Stimulated activated CD4-positive, alpha-beta T cell treated with anti-CD3 and anti-CD28 coated beads, Interleukin-15, amount 100 ng/mL, for 48 hours (primary cell): ENCODE measurements at regions not wholly inside any gene's neighbourhood (a gene's known extent, or its start where the extent isn't known, plus 50 kb on each side); places are given as distances from the start of the nearest gene placed in this dataset.

Experiments
- DNase-seq, 2 donors: peaks; one replicate each; pipeline ENCODE4 v3.0.0-alpha.2; 2020; ENCODE audit warnings: low read depth in 2 of 2

DNA sequence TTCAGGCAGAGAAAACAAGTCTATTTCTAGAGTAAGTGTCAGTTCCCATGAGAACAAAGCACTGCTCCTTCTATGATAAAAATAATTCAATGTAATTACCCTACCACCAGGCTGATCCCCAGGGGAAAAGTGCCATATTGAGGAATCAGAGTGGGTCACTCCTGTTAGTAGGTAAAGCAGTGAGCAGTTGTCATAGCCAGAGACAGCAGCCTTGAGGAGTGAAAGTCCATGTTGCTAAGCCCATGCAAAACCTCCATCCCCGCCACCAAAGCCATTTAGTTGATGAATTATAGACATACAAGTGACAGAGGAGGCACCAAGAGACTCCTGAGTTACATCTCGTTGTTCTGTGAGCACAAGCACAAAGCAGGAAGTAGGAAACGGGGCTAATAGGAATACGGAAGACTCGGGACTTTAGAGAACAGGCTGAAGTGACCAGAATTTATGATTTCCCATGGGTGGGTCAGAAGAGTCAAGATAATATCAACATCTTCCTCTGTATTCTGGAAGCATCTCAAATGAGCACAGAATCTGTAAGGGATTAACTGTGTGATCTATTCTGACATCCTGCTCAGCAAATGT lies 197.9 kb downstream of the MAFB start:
- DNase-seq, result no peak

DNA sequence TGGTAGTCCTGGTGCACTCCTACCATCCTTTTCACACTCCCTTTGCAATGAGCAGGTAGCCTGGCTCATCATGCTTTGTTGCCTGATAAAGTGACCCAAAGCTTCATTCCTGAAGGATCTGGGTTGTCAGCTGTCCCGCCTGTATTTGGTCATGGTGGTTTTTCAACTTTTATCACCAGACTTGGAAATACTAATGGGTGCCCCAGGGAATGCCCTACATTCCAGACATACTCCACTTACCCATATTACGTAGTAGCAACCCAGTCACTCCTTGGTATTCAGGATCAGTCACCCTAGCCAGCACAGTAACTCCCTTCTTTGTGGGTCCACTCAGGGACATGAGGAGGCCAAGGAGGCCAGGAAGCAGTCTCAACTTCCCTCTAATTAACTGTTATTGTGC lies 199.2 kb downstream of the MAFB start:
- no peak for DNase-seq

DNA sequence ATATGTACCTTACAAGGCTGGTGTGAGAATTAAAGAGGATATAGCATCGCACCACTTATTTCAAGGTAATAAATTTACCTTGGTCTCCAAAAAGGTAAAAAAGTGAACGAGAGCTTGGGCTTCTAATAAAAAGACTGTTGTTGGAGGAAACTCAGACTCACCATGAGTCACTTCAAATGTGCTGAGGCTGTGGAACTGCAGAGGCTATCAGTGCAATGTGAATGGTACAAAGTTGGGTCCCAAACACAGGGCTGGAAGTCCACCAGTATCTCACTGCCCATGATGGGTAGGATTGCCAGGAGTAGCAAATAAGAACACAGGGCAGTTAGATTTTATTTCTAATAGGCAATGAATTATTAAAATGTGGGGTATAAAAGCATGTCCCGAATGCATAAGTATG lies 200.6 kb downstream of the MAFB start:
- DNase-seq, result no peak

DNA sequence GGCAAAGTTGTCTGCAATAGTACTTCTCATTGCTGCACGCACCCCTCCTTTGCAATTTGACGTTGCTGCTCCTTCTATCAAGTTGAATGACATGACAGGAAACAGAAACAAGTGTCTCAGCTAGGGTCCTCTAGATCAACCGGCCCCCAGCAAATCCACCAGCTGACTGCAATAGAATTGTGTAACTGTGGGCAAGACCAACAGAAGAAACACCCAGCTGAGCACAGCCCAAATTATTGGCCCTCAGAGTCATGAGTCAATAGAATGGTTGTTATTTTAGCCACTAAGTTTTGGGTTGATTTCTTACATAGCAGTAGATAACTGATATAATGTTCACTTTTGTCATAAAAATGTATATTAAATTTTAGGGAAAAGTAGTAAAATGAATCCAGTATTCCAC lies 202.7 kb downstream of the MAFB start:
- DNase-seq, result no peak

DNA sequence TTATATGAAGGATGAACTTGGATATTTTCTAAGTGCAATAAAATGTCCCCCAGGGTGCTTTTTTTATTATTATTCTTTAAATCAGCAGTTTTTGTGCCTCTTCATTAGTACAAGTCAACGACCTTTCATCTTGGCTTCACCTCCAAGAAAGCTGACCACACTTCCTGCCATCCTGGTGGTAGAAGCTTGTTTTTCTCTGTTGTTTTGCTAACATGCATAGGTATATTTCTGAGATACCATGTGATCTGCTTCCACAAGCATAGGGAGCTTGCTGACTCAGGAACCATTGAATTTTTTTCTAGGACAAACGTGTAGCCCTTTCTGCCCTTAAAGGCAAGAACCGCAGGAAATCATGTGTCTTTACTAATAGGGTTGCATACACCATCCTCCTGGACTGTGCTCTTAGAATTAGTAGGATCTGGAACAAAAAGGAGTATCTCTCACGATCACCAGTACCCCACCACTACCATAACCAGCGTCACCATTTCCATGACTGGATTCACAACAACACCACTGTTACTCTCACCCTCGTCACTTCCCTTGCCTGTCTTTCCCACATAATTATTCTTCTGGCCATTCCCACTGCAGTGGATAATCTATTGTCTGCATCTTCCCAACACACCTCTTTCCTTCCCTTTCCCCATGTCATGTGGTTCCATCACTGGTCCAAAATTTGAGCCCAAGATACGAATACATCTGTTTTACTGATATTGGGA lies 207.1 kb downstream of the MAFB start:
- DNase-seq, result no peak

DNA sequence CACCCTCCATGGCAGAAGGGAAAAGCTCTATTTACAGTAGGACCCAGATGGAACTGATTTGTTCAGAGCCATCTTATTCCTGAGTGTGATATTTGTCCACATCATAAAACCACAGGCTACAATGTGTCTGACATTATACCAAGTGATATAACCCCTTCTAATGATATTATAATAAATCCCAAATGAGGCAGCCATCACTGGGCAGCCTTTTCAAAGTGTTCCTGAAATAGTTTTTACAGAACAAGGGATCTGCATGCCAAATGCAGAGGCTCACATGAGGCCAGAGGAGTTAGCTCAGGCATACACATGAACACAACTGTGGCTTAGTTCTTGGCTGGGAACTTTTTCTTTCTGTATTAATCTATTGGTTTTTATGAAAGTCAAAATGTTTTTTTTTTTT lies 207.7 kb downstream of the MAFB start:
- DNase-seq, result no peak

DNA sequence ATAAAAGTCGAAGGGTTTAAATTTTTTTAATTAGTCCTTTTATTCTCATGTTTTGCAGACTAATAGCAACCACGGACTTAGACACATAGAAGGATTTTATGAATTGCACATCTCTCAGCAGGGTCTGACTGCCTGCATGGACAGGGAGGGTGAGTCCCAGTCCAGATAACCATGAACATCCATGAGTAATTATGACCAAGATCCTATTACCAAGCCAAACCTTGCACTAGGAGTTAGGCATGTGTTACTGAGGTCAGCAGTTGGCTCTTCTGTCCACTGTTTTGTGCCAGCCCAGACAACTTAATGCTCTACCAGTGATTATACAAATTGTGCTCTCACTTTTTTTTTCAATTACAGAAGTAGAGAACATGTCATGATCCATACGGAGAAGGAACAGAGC lies 211.2 kb downstream of the MAFB start:
- no peak for DNase-seq

DNA sequence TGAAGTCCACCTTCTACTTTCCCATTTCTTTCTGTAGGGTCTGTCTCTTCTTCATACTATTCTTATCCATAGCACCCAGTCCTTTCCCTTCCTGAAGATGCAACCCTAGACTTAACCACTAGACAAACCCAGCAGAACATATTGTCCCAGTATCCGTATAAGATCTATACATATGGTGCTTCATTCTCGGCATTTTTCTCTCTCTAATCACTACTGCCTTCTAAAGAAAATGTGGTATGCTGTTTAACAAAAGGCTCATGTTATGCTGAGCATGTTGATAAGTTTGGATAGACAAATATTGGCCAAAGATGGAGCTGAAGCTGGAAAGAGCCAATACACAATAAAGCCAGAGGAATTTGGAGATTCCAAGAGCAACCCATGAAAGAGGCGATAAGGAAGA lies 212.6 kb downstream of the MAFB start:
- no peak for DNase-seq

DNA sequence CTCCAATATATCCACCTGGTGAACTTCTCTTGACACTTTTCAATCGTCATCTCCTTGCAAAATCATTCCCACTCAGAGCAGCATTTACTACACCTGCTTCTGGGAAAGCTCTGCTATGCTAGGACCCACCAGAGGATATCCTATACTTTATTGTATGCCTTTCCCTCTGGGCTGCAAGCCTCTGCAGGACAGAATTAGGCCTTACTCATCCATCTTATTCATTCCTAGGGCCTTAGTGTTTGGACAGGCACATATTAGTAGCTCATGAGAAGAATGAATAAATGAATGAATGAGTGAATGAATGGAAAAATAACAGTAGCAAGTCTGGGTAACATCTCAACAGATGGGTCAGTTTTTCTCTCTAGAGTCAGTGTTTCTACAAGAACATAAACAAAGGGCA lies 216.1 kb downstream of the MAFB start:
- no peak for DNase-seq

DNA sequence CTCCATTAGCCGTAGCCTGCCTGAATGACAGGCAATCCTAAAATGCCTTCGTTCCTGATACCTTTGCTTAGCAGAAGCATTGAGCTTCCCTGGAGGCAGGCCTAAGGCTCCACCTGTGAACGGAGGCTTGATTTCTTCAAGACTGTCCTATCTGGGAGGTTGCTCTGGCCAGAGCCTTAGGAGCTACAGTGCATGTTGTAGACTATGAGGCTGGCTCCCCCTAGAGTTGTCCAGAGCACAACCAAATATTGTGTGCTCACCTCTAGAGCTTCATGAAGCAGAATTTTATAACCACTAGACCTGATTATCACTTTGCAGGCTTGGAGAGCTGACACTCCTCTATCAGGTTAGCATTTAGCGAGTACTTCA lies 217.8 kb downstream of the MAFB start:
- DNase-seq, result no peak

DNA sequence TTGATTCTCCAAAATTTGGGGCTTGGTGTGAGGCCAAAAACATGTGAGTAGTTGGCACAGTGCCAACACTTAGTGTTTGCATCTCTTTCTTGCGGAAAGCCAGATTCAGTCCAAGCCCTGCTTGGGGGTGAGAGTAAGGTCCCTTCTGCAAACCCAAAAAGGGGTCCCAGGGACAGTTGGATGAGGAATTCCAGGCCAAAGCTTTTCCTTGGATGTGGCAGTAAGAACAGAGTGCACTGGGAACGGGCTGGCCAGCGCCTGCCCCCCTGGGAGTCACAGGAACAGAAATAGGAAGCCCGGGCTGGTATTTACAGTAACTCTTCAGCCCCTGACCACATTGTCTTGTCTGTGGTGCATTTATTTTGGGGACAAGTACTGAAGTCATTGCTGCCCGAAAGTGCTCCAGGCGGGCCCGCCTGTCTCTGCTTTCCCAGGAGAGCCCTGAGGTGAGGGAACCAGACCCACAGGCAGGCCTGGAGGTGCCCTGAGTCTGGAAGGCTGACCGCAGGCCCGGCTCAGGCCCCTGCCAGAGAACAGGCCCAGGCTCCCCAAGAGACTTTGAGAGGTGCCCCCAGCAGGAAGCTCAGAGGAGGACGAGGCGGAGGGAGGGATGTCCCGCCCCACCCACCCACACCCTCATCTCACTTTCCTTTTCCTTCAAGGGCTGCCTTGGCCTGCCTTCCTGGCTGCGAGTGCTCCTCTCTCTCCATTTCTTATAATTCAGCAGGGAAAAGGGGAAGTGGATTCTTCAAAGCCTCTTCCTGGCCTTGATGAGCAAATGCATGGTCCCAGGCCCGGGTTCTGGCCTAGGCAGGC lies 218.4 kb downstream of the MAFB start:
- DNase-seq, result no peak

DNA sequence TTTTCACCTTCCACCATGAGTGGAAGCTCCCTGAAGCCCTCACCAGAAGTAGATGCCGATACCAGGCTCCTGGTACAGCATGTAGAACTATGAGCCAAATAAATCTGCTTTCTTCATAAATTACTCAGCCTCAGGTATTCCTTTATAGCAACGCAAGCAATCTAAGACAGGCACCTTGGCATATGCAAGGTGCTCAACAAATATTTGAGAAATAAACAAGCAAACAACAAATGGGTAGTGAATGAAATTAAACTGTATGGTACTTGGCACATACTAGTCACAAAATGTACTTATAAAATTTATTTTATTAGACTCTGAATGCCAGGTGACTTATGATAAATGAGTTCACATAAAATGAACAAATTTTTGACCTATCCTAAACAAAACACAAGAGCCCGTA lies 220.3 kb downstream of the MAFB start:
- no peak for DNase-seq

DNA sequence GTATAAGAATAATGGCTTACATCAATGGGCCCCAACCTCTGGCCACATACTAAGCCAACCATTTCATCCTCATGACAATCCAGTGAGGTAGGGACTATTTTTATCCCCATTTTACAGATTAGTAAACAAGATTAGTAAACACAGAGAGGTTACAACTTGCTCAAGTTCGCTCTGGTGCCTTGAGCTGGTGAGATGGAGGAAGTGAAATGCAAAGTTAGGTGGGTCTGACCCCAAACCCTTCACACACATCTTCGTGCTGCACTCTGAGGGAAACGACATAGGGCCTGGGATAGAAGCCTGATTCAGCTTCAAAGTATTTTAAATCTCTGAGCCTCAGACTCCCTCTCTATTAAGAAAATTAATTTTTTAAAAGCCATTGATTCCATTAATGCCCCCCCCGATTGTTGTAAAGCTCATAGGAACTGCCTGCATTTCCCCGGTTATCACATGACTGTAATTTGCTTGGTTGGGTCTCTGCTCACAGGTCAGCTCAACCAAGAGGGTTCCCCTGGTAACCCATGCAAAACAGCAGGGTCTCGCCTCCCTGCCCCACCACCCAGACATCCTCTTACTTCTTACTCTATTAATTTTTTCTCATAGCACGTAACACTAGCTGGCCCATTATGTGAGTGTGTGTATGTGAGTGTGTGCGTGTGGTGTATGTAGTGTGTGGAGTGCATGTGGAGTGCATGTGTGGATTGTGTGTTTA lies 221.2 kb downstream of the MAFB start:
- DNase-seq, result no peak

DNA sequence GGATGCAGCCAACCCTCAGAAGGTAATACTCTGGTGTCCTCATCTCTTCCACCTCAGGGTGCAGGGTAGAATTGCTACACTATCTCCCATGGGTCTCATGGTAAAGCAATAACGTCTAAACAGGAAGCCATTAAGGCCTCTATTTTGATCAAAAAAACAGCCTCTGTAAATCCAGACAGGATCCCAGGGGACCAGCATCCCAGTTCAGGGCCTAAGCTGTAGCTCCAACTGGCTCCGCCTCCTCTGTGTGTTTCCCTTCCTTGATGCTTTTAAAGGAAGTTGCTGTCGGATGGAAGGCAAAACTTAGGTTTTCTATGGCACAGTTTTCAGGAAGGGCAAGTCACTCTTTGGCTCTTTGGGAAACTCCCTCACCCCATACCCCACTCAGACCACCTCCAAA lies 222.0 kb downstream of the MAFB start:
- no peak for DNase-seq

DNA sequence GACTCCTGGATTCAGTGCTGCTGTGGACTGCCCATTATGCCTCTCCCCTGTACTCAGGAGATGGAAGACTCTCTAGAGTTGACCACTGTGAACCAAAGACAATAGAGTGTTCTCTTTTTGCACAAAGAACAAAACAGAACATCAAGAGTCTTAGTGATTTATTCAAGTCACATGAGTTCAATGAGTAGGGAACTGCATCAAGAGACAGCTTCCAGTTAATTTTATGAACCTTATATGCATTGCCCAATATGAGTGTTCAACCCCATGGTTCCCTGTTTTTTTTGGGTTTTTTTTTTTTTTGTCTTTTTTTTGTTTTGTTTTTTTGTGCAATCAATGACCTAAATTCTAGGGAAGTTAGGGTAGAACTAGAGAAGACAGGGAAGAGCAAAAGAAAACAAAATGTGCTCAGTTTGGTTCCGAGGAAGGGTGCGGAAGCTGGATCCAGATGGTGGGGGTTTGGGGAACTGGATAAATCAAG lies 224.3 kb downstream of the MAFB start:
- DNase-seq, result no peak

DNA sequence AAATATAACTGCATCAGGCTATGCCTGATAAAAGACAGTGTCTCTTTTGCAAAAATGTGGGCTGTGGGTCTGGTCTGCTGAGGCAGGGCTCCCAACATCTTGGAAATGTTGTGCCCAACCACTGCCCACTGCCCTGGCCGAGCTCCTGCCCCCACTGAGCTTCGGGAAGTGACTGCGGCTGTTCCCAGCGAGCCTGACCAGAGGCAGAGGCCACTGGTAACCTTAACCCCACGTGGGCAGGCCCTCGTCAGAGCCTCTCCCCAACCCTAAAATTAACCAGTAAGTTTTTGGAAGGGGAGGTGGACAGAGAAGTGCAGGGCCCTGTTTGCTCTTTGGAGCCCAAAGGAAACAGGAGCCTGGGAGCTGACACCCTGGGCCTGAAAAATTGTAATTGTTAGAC lies 225.9 kb downstream of the MAFB start:
- DNase-seq, result no peak

DNA sequence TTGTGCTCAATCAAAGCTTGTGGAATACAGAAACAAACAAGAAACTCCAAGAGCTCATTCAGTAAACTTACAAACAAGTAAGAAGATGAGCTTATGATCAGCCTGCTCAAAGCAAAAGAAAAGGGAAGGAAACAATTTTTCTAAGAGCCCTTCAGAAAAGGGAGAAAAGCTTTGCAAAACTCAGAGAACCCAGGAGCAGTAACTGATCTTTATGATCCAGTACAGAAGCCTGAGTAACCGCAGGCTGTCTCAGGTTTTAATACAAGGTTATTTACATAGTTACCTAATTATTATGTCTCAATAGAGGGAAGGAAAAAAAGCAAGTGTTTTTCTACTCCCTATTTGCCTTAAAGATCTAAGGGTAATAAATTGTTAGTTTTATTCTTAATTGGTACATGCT lies 226.5 kb downstream of the MAFB start:
- DNase-seq, result no peak

DNA sequence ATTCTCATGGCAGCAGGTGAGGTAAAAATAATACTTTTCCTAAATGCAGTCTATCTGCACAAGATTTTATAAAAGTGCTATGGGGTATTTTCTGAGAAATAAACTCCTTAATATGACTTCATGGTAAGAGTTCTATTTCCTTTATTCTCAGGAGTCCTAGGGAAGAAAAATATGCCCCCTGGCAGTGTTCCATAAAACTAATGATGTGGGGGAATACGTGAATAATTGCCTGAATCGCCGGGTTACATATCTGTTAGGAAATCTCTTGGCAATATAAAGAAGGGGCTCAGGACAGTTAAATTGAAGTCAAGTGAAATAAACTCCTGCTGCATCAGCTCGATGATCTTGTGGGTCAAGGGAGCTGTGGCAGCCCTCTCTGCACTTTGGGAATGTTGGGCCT lies 229.7 kb downstream of the MAFB start:
- no peak for DNase-seq

DNA sequence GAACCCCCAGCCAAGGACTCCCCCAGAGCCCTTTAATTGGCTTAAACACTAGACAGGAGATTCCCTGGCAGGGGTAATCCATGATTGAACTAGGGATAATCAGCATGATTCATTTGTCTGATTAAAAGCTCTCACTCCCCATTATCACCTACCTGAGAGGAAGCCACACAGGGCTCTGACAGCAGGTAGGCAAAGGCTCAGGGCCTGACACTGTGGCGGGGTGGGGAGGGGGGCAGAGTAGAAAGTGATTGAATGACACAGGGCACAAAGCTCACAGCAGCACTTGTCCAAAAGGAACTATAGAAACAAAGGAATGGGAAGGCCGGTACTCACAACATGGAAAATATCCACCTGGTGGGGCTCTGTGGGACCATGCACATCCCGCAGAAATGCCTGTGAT lies 231.6 kb downstream of the MAFB start:
- no peak for DNase-seq

DNA sequence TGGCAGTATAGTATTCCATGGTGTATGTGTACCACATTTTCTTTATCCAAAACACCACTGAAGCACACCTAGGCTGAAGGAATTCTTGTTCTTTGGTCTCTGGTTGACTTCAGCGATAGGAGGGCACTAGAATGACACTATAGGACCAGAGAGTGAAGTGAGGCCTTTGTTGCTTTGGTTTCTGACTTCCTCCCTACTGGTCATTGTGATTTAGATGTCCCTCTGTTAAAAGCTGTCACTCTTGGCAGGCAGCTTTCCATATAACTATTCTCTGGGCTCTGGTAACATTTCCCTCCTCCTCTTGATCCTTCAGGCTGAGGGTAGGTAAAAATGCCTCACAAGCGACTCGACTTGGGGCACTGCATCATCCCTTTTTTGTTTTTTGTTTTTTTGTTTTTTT lies 236.3 kb downstream of the MAFB start:
- DNase-seq, result no peak

DNA sequence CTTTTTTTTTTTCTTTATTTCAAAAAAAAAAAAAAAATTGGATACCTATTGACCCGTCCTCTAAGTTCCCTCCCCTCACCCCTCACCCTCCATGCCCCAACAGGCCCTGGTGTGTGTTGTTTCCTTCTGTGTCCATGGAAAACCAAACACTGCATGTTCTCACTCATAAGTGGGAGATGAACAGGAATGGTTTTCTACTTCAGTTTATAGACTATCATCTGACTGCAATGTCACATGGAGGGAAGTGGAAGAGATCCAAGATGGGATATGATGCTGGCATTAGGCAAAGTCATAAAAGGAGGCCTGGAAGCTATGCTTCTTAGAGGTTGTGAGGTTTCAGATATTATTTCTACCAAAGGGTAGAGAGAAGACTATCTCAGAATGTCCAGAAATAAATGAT lies 237.5 kb downstream of the MAFB start:
- no peak for DNase-seq

DNA sequence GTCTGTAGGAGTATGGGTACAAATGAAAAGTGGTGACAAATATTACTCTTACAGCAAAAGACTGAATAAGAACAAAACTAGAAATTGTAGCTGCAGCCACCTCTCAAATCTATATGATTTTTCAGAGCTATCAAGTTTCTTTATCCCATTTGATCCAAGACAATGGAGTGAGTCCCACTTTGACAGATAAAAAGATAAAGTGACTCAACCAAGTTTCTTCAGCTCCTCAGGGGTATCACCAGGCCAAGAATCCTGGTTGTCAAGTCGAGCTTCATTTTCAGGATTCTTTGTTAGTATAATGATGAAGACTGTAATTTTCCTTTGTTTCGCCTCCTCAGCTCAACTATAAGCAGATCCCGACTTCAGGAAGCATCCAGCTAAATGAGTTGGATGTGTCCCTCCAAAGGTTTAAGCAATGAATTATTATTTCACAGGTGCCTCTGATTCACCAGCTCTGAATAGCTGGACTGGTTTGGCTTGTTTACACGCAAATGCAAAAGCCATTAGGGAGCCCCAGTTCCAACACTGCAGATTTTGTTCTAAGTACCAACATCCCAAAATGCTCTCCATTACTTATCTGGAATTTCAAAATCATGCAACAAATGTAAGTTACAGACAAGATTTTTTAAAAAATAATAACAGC lies 238.9 kb downstream of the MAFB start:
- DNase-seq, result no peak
